ENCODE measurements at regions not wholly inside any gene's neighbourhood (a gene's known extent, or its start where the extent isn't known, plus 50 kb on each side); places are given as distances from the start of the nearest gene placed in this dataset.

- no peak for TF ChIP-seq POLR2A (IDR thresholded peaks at IDR 0.05)
- TF ChIP-seq CTCF (IDR thresholded peaks at IDR 0.05) = no peak
Measured at GRCh38 chr1:62988867-62989266, 204.9 kb downstream of the ATG4C start.

Data from adrenal gland (tissue), 5 donors.